Prostate gland (tissue), 2 donors: ENCODE measurements at regions not wholly inside any gene's neighbourhood (a gene's known extent, or its start where the extent isn't known, plus 50 kb on each side); places are given as distances from the start of the nearest gene placed in this dataset.

Experiments
- POLR2AphosphoS5 ChIP-seq: sonication (generic); formaldehyde crosslinking; IDR thresholded peaks from one replicate; pipeline ENCODE4 v1.6.1; 2017; ENCODE audit warnings: antibody characterized with exemption
- TF ChIP-seq, protein P1 (sequence below), 4 experiments: fragments of 200-600 bp in 2 of 4; fragments of 450-650 bp in 2 of 4; sonication (generic) in 2 of 4; IDR thresholded peaks; 1 replicate in 3 of 4; 2 replicates in 1 of 4; pipeline ENCODE4 v1.5.1; 2016 to 2019; ENCODE audit warnings: antibody characterized with exemption in 4 of 4, mild to moderate bottlenecking in 2 of 4, moderate library complexity in 2 of 4

DNA sequence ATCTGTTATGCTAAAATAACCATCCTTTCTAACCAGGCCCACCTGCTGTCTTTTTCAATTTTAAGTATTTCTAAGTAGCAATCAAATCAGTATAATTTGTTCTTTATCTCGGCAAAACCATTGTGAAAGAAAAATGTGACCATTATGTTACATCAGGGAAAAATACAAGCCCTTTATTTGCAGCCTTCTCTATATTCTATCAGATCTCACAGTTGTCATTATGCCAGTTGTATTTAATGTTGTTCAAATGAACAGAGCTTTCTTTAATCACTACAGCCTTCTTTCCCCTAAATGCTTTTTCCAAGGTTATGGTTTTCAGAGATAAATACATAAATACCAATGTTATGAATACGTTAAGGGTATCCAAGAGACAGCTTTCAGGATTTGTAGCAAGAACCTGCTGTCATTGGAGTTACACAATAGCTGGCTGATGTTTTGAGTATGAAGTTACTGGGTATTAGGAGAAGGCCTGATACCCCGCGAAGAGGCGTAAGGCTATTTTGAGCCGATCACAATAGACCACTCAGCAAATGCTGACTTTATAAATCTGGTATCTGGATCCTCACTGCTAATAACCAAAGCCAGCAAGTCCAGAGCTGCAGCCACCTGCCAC, 406.3 kb downstream of the CADM1 start:
- TF ChIP-seq POLR2AphosphoS5: no peak
- TF ChIP-seq, protein P1, sequence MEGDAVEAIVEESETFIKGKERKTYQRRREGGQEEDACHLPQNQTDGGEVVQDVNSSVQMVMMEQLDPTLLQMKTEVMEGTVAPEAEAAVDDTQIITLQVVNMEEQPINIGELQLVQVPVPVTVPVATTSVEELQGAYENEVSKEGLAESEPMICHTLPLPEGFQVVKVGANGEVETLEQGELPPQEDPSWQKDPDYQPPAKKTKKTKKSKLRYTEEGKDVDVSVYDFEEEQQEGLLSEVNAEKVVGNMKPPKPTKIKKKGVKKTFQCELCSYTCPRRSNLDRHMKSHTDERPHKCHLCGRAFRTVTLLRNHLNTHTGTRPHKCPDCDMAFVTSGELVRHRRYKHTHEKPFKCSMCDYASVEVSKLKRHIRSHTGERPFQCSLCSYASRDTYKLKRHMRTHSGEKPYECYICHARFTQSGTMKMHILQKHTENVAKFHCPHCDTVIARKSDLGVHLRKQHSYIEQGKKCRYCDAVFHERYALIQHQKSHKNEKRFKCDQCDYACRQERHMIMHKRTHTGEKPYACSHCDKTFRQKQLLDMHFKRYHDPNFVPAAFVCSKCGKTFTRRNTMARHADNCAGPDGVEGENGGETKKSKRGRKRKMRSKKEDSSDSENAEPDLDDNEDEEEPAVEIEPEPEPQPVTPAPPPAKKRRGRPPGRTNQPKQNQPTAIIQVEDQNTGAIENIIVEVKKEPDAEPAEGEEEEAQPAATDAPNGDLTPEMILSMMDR (IDR thresholded peaks at IDR 0.05): no peak
